NCI-H82 treated with DMSO at 0.1 percent for 48 hours (cell line): ENCODE measurements at regions not wholly inside any gene's neighbourhood (a gene's known extent, or its start where the extent isn't known, plus 50 kb on each side); places are given as distances from the start of the nearest gene placed in this dataset.
"Not testable (repeated sequence)": the region's sequence is repeated elsewhere in the genome, so short reads cannot be mapped to it uniquely, and the experiment has no call there.

Experiments
- DNase-seq: peaks from one replicate; lab custom pipeline; 2025; ENCODE audit not compliant: unreplicated experiment; lab: John Stamatoyannopoulos, UW

DNA sequence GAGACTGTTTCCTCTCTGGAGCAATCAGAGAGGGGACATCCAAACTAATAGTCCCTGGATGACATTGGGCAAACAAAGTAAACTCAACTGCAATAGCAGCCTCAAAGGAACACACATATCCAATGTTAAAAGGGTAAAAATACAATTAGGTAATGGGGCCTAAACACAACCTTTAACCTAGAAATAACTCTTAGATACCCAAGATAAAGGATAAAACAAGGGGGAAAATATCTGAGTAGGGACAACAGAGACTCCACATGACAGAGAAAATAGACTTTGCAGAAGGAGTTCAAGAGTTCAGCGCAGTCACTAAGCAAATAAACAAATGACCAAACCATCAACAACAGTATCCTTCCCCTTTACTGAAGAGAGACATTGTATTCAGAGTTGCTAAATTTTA is 149.3 kb downstream of the FBXO4 start:
- no peak for DNase-seq

GRCh38 chr5:42089705-42090104 is 164.6 kb downstream of the FBXO4 start:
- no peak for DNase-seq

DNA sequence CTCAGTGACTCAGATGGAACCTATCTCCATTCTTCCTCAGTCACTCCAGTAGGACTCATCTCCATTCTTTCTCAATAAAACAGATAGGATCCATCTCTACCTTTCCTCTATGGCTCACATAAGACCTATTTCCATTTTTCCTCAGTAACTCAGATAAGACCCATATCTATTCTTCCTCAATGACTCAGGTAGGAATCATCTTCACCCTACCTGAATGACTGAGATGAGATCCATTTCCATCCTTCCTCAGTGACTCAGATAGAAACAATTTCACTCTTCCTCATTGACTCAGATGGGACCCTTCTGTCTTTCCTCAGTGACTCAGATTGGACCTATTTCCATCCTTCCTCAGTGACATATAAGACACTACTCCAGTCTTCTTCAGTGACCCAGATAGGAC is 165.1 kb downstream of the FBXO4 start:
- no peak for DNase-seq

GRCh38 chr5:42099846-42100245 is 174.8 kb downstream of the FBXO4 start:
- not testable (repeated sequence) for DNase-seq

- no peak for DNase-seq
Measured at GRCh38 chr5:42108468-42108867, 183.4 kb downstream of the FBXO4 start.

- no peak for DNase-seq
Measured at GRCh38 chr5:42109006-42109572, 184.0 kb downstream of the FBXO4 start.

DNA sequence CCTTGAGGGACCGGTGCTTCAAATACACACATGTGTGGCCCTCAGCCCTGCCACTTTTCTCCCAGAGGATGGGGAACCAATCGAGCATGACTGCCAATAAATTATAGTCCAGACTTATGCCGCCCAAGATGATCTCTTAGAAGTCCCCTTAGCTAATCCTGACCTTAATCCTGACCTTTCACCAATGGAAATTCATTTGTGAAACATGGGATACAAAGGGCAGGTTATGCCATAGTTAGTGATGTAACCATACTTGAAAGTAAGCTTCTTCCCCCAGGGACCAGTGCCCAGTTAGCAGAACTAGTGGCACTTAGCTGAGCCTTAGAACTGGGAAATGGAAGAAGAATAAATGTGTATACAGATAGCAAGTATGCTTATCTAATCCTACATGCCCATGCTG is 190.6 kb downstream of the FBXO4 start:
- DNase-seq: not testable (repeated sequence)

GRCh38 chr5:42120070-42120469 is 195.0 kb downstream of the FBXO4 start:
- no peak for DNase-seq

GRCh38 chr5:42121401-42121800 is 196.3 kb downstream of the FBXO4 start:
- no peak for DNase-seq

GRCh38 chr5:42131081-42131480 is 206.0 kb downstream of the FBXO4 start:
- DNase-seq: no peak

DNA sequence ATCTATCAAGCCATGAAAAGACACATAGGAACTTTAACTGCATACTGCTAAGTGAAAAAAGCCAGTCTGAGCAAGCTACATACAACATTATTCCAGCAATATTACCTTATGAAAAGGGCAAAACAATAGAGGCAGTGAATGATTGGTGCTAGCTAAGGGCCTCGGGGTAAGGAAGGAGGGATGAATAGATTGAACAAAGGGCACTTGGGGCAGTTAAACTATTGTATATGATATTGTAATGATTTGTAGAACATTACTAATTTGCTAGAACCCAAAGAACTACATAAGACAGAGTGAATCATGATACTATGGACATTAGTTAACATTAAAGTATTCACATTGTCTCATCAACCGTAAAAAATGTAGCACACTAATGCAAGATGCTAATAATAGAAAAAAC is 218.3 kb downstream of the FBXO4 start:
- DNase-seq: no peak

GRCh38 chr5:42148813-42149212 is 223.7 kb downstream of the FBXO4 start:
- DNase-seq: no peak

- DNase-seq: no peak
Measured at GRCh38 chr5:42157215-42157614, 232.1 kb downstream of the FBXO4 start.

DNA sequence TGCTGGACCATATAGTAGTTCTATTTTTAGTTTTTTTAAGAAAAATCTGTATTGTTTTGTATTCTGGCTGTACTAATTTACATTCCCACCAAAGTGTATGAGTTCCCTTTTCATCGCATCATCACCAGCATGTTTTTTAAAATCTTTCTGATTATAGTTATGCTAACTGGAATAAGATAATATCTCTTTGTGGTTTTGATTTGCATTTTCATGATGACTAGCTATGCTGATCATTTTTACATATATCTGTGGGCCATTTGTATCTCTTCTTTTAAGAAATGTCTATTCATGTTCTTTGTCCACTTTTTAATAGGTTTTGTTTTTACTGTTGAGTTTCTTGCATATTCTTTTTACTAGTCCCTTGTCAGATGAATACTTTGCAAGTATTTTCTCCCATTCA is 238.0 kb downstream of the FBXO4 start:
- no peak for DNase-seq

- DNase-seq: no peak
Measured at GRCh38 chr5:42168091-42168670, 243.1 kb downstream of the FBXO4 start.

DNA sequence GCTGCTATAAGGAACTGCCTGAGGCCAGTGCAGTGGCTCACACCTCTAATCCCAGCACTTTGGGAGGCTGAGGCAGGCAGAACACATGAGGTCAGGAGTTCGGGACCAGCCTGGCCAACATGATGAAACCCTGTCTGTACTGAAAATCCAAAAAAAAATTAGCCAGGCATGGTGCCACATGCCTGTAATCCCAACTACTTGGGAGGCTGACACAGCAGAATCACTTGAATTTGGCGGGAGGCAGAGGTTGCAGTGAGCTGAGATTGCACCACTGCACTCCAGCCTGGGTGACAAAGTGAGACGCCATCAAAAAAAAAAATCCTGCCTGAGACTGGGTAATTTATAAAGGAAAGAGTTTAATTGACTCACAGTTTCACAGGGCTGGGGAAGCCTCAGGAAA is 247.1 kb upstream of the GHR start:
- not testable (repeated sequence) for DNase-seq

GRCh38 chr5:42179843-42180242 is 243.4 kb upstream of the GHR start:
- DNase-seq: not testable (repeated sequence)

GRCh38 chr5:42216904-42217303 is 206.3 kb upstream of the GHR start:
- DNase-seq: no peak

- DNase-seq: no peak
Measured at GRCh38 chr5:42217791-42218190, 205.4 kb upstream of the GHR start.

DNA sequence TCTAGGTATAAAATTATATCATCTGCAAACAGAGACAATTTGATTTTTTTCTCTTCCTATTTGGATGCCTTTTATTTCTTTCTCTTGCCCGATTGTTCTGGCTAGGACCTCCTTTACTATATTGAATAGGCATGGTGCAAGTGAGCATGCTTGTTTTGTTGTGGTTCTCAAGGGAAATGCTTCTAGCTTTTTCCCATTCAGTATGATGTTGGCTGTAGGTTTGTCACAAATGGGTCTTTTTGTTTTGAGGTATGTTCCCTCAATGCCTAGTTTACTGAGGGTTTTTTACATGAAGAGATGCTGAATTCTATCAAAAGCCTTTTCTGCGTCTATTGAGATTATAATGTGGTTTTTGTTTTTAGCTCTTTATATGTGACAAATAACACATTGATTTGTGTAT is 198.2 kb upstream of the GHR start:
- no peak for DNase-seq

DNA sequence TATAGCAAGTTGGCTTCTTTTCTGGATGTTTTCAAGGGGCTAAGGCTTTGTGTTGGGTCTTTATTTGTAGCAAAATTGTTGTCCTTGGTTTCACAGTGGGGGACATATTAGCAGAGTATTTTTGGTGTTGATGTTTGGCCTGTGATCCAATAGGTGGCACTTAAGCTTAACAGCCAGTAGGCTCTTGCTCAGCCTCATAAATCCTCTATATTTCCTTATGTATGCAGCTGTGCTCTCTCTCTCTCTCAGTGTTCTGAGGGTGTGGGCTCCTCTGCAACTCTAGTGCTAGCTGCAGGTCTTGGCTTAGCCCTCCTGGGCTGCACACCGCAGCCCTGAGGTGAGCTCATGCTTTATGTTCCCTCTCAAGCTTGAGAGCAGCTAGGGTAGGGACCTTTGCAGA is 195.0 kb upstream of the GHR start:
- no peak for DNase-seq

GRCh38 chr5:42230839-42231238 is 192.4 kb upstream of the GHR start:
- no peak for DNase-seq

GRCh38 chr5:42235241-42235640 is 188.0 kb upstream of the GHR start:
- no peak for DNase-seq
